ENCODE measurements at regions not wholly inside any gene's neighbourhood (a gene's known extent, or its start where the extent isn't known, plus 50 kb on each side); places are given as distances from the start of the nearest gene placed in this dataset.
"Not testable (repeated sequence)": the region's sequence is repeated elsewhere in the genome, so short reads cannot be mapped to it uniquely, and the experiment has no call there.

GRCh38 chr4:58325070-58325469 is 1214.9 kb upstream of the IGFBP7 start:
- no peak overlapping the region for H3K4me3 ChIP-seq
- 58 to 63% methylated on average over 4 of the region's 4 CpGs for WGBS, 2 donors
- no peak for DNase-seq
- no peaks in the 10 kb centered on the region for H3K9me3 ChIP-seq
- H3K27me3 ChIP-seq = no peaks in the 10 kb centered on the region
- no peak overlapping the region for H3K27ac ChIP-seq
- ATAC-seq (ENCODE audit: low FRiP score in 2 of 2) = no peak
- TF ChIP-seq POLR2AphosphoS5 (IDR thresholded peaks at IDR 0.05) (no peak), POLR2A (IDR thresholded peaks at IDR 0.05) (no peak)
- H3K36me3 ChIP-seq = no peaks in the 10 kb centered on the region
- H3K4me1 ChIP-seq = no peaks in the 10 kb centered on the region

- Histone ChIP-seq H3K4me1 (no peaks in the 10 kb centered on the region), H3K27ac (no peak overlapping the region), H3K36me3 (no peaks in the 10 kb centered on the region), H3K4me3 (no peak overlapping the region), H3K9me3 (no peaks in the 10 kb centered on the region), H3K27me3 (no peaks in the 10 kb centered on the region)
- ATAC-seq (ENCODE audit: low FRiP score in 2 of 2) = no peak
- TF ChIP-seq CTCF (IDR thresholded peaks at IDR 0.05) = no peak
- TF ChIP-seq POLR2AphosphoS5 (IDR thresholded peaks at IDR 0.05) = no peak
- no peak for TF ChIP-seq EP300 (IDR thresholded peaks at IDR 0.05)
- TF ChIP-seq POLR2A (IDR thresholded peaks at IDR 0.05) = no peak
- no peak for DNase-seq
- 83 to 91% methylated on average over 4 of the region's 4 CpGs for WGBS, 2 donors
These were observed 1203.3 kb upstream of the IGFBP7 start for GRCh38 chr4:58313444-58313843.

- no peak for ATAC-seq (ENCODE audit: low FRiP score in 2 of 2)
- Histone ChIP-seq H3K36me3 (no peaks in the 10 kb centered on the region), H3K27me3 (no peaks in the 10 kb centered on the region), H3K4me1 (no peaks in the 10 kb centered on the region), H3K9me3 (no peaks in the 10 kb centered on the region), H3K4me3 (no peak overlapping the region), H3K27ac (no peak overlapping the region)
- no peak for TF ChIP-seq EP300 (IDR thresholded peaks at IDR 0.05)
- TF ChIP-seq CTCF (IDR thresholded peaks at IDR 0.05) = no peak
- TF ChIP-seq POLR2A (IDR thresholded peaks at IDR 0.05) = no peak
- no peak for TF ChIP-seq POLR2AphosphoS5 (IDR thresholded peaks at IDR 0.05)
- DNase-seq = no peak
- 72 to 74% methylated on average over 1 of the region's 1 CpG for WGBS, 2 donors
These were observed 1193.3 kb upstream of the IGFBP7 start for GRCh38 chr4:58303456-58303855.

GRCh38 chr4:58301376-58301999 is 1191.3 kb upstream of the IGFBP7 start:
- TF ChIP-seq CTCF (IDR thresholded peaks at IDR 0.05) (no peak), POLR2A (IDR thresholded peaks at IDR 0.05) (no peak), EP300 (IDR thresholded peaks at IDR 0.05) (no peak), POLR2AphosphoS5 (IDR thresholded peaks at IDR 0.05) (no peak)
- no peaks in the 10 kb centered on the region for H3K27me3 ChIP-seq
- no peaks in the 10 kb centered on the region for H3K4me1 ChIP-seq
- WGBS, 2 donors = 16 to 26% methylated on average over 2 of the region's 2 CpGs
- no peak for DNase-seq
- no peaks in the 10 kb centered on the region for H3K9me3 ChIP-seq
- H3K4me3 ChIP-seq = no peak overlapping the region
- peak overlapping the region in 1 of 4 donors; percentile 55 for H3K27ac ChIP-seq
- H3K36me3 ChIP-seq = no peaks in the 10 kb centered on the region
- ATAC-seq (ENCODE audit: low FRiP score in 2 of 2) = peak in 1 of 2 donors; percentile 29

- Histone ChIP-seq H3K4me3 (no peak overlapping the region), H3K27ac (no peak overlapping the region), H3K27me3 (no peaks in the 10 kb centered on the region), H3K9me3 (no peaks in the 10 kb centered on the region), H3K4me1 (no peaks in the 10 kb centered on the region), H3K36me3 (no peaks in the 10 kb centered on the region)
- DNase-seq (no peak), ATAC-seq (ENCODE audit: low FRiP score in 2 of 2) (no peak)
- WGBS, 2 donors = 49 to 67% methylated on average over 4 of the region's 4 CpGs
- no peak for TF ChIP-seq POLR2A (IDR thresholded peaks at IDR 0.05)
- no peak for TF ChIP-seq POLR2AphosphoS5 (IDR thresholded peaks at IDR 0.05)
- TF ChIP-seq CTCF (IDR thresholded peaks at IDR 0.05) = no peak
- TF ChIP-seq EP300 (IDR thresholded peaks at IDR 0.05) = no peak
These were observed 1176.2 kb upstream of the IGFBP7 start for GRCh38 chr4:58286335-58286734.

- not testable (repeated sequence) for H3K4me1 ChIP-seq; H3K27me3 ChIP-seq; DNase-seq; H3K36me3 ChIP-seq; H3K4me3 ChIP-seq; H3K27ac ChIP-seq; ATAC-seq (ENCODE audit: low FRiP score in 2 of 2); H3K9me3 ChIP-seq
- WGBS, 2 donors = 57 to 71% methylated on average over 2 of the region's 2 CpGs
These were observed 1170.7 kb upstream of the IGFBP7 start for GRCh38 chr4:58280928-58281327.
